ENCODE measurements at regions not wholly inside any gene's neighbourhood (a gene's known extent, or its start where the extent isn't known, plus 50 kb on each side); places are given as distances from the start of the nearest gene placed in this dataset.

DNA sequence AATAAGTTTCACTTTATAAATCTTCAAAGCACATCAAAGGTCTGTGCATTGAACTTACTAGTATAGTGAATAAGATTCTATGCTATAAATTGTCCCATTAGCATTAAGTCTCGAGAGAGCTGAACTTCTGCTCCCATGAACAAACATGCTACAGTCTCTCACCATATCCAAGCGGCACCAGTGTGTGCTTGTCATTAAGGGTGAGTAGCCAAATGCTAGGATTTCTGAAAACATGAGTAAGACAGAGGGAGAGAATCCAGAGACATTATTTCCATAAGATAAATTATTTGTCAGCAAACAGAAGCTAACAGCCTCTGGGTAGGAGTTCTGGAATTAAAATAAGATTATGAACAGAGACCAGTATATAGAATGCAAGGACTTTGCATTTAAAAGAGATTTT lies 2882.5 kb downstream of the PCDH9 start:
- TF ChIP-seq YY1 (IDR thresholded peaks at IDR 0.05; ENCODE audit: insufficient read depth, insufficient read length) = no peak
- no peak for TF ChIP-seq ZNF274 (IDR thresholded peaks at IDR 0.05; ENCODE audit: low read depth, low read length)
